ENCODE measurements at regions not wholly inside any gene's neighbourhood (a gene's known extent, or its start where the extent isn't known, plus 50 kb on each side); places are given as distances from the start of the nearest gene placed in this dataset.

DNA sequence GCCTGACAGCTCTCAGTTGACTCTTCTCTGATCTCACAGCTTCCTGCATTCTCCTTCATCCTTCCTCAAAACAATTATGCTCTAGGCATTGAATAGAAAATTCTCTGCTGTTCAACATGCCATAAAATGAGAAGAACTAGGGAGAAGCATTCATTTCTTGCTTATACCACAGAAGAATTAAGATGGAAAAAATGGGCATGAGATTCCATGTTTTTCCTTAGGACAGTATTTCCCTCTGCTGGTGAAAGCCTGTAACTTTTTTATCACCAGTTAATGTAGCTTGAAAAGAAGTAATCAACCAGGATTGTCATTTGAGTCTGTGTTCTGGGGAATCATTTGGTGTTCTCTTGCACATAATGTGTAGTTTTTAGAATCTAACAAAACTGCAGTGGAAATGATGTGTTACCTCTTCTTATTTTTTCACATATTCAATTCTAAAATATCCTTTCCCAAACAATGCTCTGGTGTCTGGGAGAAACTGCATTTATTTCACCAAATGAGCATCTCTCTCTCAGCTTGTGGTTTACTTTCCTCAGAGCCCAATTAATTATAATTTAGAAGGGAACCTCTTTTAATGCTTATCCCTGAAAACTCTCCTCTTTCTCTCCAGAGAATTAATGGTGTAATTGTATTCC lies 92.8 kb upstream of the DCBLD2 start:
- H3K9me2 ChIP-seq (replicated peaks; ENCODE audit: insufficient read depth): no peaks in the 10 kb centered on the region
- no peaks in the 10 kb centered on the region for H3K27me3 ChIP-seq
- H3K27ac ChIP-seq: no peak overlapping the region
- no peaks in the 10 kb centered on the region for H3K9me3 ChIP-seq (ENCODE audit: low read depth)
- no peak for TF ChIP-seq EZH2 (IDR thresholded peaks at IDR 0.05; ENCODE audit: borderline replicate concordance)
- no peak for TF ChIP-seq EZH2phosphoT487 (IDR thresholded peaks at IDR 0.05; ENCODE audit: low read depth, severe bottlenecking, unreplicated experiment)
- TF ChIP-seq, protein P1, sequence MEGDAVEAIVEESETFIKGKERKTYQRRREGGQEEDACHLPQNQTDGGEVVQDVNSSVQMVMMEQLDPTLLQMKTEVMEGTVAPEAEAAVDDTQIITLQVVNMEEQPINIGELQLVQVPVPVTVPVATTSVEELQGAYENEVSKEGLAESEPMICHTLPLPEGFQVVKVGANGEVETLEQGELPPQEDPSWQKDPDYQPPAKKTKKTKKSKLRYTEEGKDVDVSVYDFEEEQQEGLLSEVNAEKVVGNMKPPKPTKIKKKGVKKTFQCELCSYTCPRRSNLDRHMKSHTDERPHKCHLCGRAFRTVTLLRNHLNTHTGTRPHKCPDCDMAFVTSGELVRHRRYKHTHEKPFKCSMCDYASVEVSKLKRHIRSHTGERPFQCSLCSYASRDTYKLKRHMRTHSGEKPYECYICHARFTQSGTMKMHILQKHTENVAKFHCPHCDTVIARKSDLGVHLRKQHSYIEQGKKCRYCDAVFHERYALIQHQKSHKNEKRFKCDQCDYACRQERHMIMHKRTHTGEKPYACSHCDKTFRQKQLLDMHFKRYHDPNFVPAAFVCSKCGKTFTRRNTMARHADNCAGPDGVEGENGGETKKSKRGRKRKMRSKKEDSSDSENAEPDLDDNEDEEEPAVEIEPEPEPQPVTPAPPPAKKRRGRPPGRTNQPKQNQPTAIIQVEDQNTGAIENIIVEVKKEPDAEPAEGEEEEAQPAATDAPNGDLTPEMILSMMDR (IDR thresholded peaks at IDR 0.05; ENCODE audit: poor library complexity): peak; percentile 71
- no peak overlapping the region for H3K4me2 ChIP-seq
- DNase-seq (ENCODE audit: low spot score): peak; percentile 61
- no peaks in the 10 kb centered on the region for H3K4me1 ChIP-seq (ENCODE audit: insufficient read depth)
- H3K79me2 ChIP-seq: no peaks in the 10 kb centered on the region
- H2AFZ ChIP-seq: no peak overlapping the region
- no peaks in the 10 kb centered on the region for H4K20me1 ChIP-seq (ENCODE audit: insufficient read depth, poor library complexity, severe bottlenecking)
- no peaks in the 10 kb centered on the region for H3K36me3 ChIP-seq (replicated peaks; ENCODE audit: insufficient read depth, low read depth)
- H3K4me3 ChIP-seq: no peak overlapping the region

GRCh38 chr3:98991393-98991792 lies 89.9 kb upstream of the DCBLD2 start:
- Histone ChIP-seq H3K9me3 (ENCODE audit: low read depth) (no peaks in the 10 kb centered on the region), H3K36me3 (replicated peaks; ENCODE audit: insufficient read depth, low read depth) (no peaks in the 10 kb centered on the region), H3K4me2 (no peak overlapping the region), H3K4me1 (ENCODE audit: insufficient read depth) (no peaks in the 10 kb centered on the region), H3K4me3 (no peak overlapping the region), H3K79me2 (no peaks in the 10 kb centered on the region), H4K20me1 (ENCODE audit: insufficient read depth, poor library complexity, severe bottlenecking) (no peaks in the 10 kb centered on the region), H3K27me3 (no peaks in the 10 kb centered on the region), H3K9me2 (replicated peaks; ENCODE audit: insufficient read depth) (no peaks in the 10 kb centered on the region), H2AFZ (no peak overlapping the region), H3K27ac (no peak overlapping the region)
- DNase-seq (ENCODE audit: low spot score): no peak
- TF ChIP-seq, protein P1 (IDR thresholded peaks at IDR 0.05; ENCODE audit: poor library complexity): no peak
- TF ChIP-seq EZH2 (IDR thresholded peaks at IDR 0.05; ENCODE audit: borderline replicate concordance) (no peak), EZH2phosphoT487 (IDR thresholded peaks at IDR 0.05; ENCODE audit: low read depth, severe bottlenecking, unreplicated experiment) (no peak)

DNA sequence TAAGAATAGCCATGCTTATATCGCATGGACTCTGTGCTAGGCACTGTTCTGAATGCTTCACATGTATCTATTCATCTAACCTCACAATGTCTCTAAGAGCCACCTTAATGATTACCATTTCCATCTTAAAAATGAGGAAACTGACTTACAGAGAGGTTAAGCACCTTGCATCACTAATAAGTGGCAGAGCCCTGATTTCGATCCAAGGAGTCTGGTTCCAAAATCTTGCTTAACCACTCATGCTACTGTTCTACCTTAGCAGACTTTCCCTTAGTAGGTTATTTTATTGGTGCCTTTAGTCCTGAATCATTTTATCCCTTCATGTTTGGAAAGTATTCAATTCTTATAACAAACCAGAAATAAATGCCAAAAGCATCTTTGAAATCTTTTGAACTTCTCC lies 89.2 kb upstream of the DCBLD2 start:
- no peak for TF ChIP-seq EZH2phosphoT487 (IDR thresholded peaks at IDR 0.05; ENCODE audit: low read depth, severe bottlenecking, unreplicated experiment)
- TF ChIP-seq EZH2 (IDR thresholded peaks at IDR 0.05; ENCODE audit: borderline replicate concordance): no peak
- TF ChIP-seq, protein P1 (IDR thresholded peaks at IDR 0.05; ENCODE audit: poor library complexity): no peak
- H3K79me2 ChIP-seq: no peaks in the 10 kb centered on the region
- H2AFZ ChIP-seq: no peak overlapping the region
- no peaks in the 10 kb centered on the region for H3K9me3 ChIP-seq (ENCODE audit: low read depth)
- no peaks in the 10 kb centered on the region for H4K20me1 ChIP-seq (ENCODE audit: insufficient read depth, poor library complexity, severe bottlenecking)
- 92% methylated on average over 2 of the region's 2 CpGs for WGBS (ENCODE audit: low lambda C conversion rate, missing lambda C conversion rate)
- no peak overlapping the region for H3K27ac ChIP-seq
- H3K27me3 ChIP-seq: no peaks in the 10 kb centered on the region
- H3K4me2 ChIP-seq: no peak overlapping the region
- H3K4me1 ChIP-seq (ENCODE audit: insufficient read depth): peaks cover 2% of the 10 kb centered on the region
- no peaks in the 10 kb centered on the region for H3K9me2 ChIP-seq (replicated peaks; ENCODE audit: insufficient read depth)
- DNase-seq (ENCODE audit: low spot score): no peak
- no peaks in the 10 kb centered on the region for H3K36me3 ChIP-seq (replicated peaks; ENCODE audit: insufficient read depth, low read depth)
- H3K4me3 ChIP-seq: no peak overlapping the region

DNA sequence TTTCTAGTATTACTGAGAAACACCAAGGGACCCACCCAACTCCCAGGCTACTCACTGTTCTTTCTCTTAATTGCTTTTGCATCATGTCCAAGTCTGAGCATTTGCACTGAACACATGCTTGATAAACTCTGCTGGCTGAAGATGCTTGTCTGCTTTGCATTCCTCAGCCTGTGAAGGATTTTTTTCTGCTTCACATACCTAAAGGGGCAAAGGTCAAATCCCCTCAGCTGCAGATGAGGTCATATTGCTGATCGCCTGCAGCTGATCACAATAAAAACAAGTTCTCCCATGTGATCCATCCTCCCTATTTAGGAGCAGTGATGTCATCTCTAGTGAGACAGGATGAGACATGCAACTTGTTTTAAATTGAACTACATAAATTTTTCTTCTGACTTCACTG lies 84.6 kb upstream of the DCBLD2 start:
- WGBS (ENCODE audit: low lambda C conversion rate, missing lambda C conversion rate): 17% methylated on average over 1 of the region's 1 CpG
- peak; percentile 34 for DNase-seq (ENCODE audit: low spot score)
- no peaks in the 10 kb centered on the region for H3K79me2 ChIP-seq
- H3K36me3 ChIP-seq (replicated peaks; ENCODE audit: insufficient read depth, low read depth): no peaks in the 10 kb centered on the region
- peaks cover 5% of the 10 kb centered on the region for H3K4me1 ChIP-seq (ENCODE audit: insufficient read depth)
- H3K4me2 ChIP-seq: no peak overlapping the region
- TF ChIP-seq EZH2 (IDR thresholded peaks at IDR 0.05; ENCODE audit: borderline replicate concordance) (no peak), EZH2phosphoT487 (IDR thresholded peaks at IDR 0.05; ENCODE audit: low read depth, severe bottlenecking, unreplicated experiment) (no peak)
- TF ChIP-seq, protein P1 (IDR thresholded peaks at IDR 0.05; ENCODE audit: poor library complexity): no peak
- H2AFZ ChIP-seq: no peak overlapping the region
- no peak overlapping the region for H3K27ac ChIP-seq
- no peak overlapping the region for H3K4me3 ChIP-seq
- H3K9me2 ChIP-seq (replicated peaks; ENCODE audit: insufficient read depth): no peaks in the 10 kb centered on the region
- no peaks in the 10 kb centered on the region for H3K27me3 ChIP-seq
- no peaks in the 10 kb centered on the region for H4K20me1 ChIP-seq (ENCODE audit: insufficient read depth, poor library complexity, severe bottlenecking)
- no peaks in the 10 kb centered on the region for H3K9me3 ChIP-seq (ENCODE audit: low read depth)
